NB4 (cell line): ENCODE measurements at regions not wholly inside any gene's neighbourhood (a gene's known extent, or its start where the extent isn't known, plus 50 kb on each side); places are given as distances from the start of the nearest gene placed in this dataset.

Experiments used
- DNase-seq: peaks from one replicate; pipeline ENCODE4 v3.0.0; 2010; ENCODE audit warnings: low read depth
- H3K4me3 ChIP-seq: one replicate; pipeline ENCODE4 v1.5.1; 2011; ENCODE audit warnings: mild to moderate bottlenecking, low read depth, low read length, moderate library complexity
- MAX ChIP-seq: IDR thresholded peaks from 2 replicates; pipeline ENCODE4 v1.6.1; 2011; ENCODE audit warnings: low read depth, low read length
- MYC ChIP-seq: IDR thresholded peaks from 2 replicates; pipeline ENCODE4 v1.6.1; 2011; ENCODE audit warnings: low read depth, low read length
- POLR2A ChIP-seq: IDR thresholded peaks from 2 replicates; pipeline ENCODE4 v1.6.1; 2011; ENCODE audit warnings: mild to moderate bottlenecking; ENCODE audit not compliant: insufficient read length; ENCODE audit errors: extremely low read depth
- TF ChIP-seq, protein P1 (sequence below): IDR thresholded peaks from one replicate; pipeline ENCODE4 v1.5.1; 2012; ENCODE audit warnings: low read depth, low read length

GRCh38 chr15:29320420-29320819, 50.8 kb upstream of the NSMCE3 start:
- H3K4me3 ChIP-seq = no peak overlapping the region
- TF ChIP-seq MAX = no peak
- TF ChIP-seq, protein P1, sequence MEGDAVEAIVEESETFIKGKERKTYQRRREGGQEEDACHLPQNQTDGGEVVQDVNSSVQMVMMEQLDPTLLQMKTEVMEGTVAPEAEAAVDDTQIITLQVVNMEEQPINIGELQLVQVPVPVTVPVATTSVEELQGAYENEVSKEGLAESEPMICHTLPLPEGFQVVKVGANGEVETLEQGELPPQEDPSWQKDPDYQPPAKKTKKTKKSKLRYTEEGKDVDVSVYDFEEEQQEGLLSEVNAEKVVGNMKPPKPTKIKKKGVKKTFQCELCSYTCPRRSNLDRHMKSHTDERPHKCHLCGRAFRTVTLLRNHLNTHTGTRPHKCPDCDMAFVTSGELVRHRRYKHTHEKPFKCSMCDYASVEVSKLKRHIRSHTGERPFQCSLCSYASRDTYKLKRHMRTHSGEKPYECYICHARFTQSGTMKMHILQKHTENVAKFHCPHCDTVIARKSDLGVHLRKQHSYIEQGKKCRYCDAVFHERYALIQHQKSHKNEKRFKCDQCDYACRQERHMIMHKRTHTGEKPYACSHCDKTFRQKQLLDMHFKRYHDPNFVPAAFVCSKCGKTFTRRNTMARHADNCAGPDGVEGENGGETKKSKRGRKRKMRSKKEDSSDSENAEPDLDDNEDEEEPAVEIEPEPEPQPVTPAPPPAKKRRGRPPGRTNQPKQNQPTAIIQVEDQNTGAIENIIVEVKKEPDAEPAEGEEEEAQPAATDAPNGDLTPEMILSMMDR = no peak
- TF ChIP-seq POLR2A = no peak
- TF ChIP-seq MYC = no peak
- DNase-seq = no peak

- H3K4me3 ChIP-seq = no peak overlapping the region
- TF ChIP-seq POLR2A (no peak), MYC (no peak), MAX (no peak)
- TF ChIP-seq, protein P1 = no peak
- no peak for DNase-seq
Measured at GRCh38 chr15:29319823-29320222, 50.2 kb upstream of the NSMCE3 start.
